CD4-positive, CD25-positive, alpha-beta regulatory T cell (primary cell): ENCODE measurements at regions not wholly inside any gene's neighbourhood (a gene's known extent, or its start where the extent isn't known, plus 50 kb on each side); places are given as distances from the start of the nearest gene placed in this dataset.
"Not testable (repeated sequence)": the region's sequence is repeated elsewhere in the genome, so short reads cannot be mapped to it uniquely, and the experiment has no call there.

Source experiments
- ATAC-seq, 2 donors: fragments of 150-1000 bp; cut with Tn5 transposase; one replicate each; pipeline ENCODE4 v1.10.0; 2021; ENCODE audit warnings: low read depth in 2 of 2, moderate number of reproducible peaks in 2 of 2, moderate library complexity in 1 of 2
- DNase-seq, 3 donors: peaks; one replicate each; pipeline versions ENCODE4 v3.0.0 to v3.0.0-alpha.2; 2012 to 2022; ENCODE audit warnings: mixed read lengths in 1 of 3
- H3K27ac ChIP-seq: one replicate; pipeline ENCODE4 v1.7.0; 2013; ENCODE audit warnings: mild to moderate bottlenecking, low read length; ENCODE audit not compliant: insufficient read depth, poor library complexity, severe bottlenecking
- H3K27me3 ChIP-seq: one replicate; pipeline ENCODE4 v1.7.0; 2013; ENCODE audit warnings: low read length; ENCODE audit not compliant: control insufficient read depth, insufficient read depth
- H3K36me3 ChIP-seq: one replicate; pipeline ENCODE4 v1.7.0; 2013; ENCODE audit warnings: mild to moderate bottlenecking, low read length, moderate library complexity; ENCODE audit not compliant: control insufficient read depth, insufficient read depth
- H3K4me1 ChIP-seq: 2 replicates; pipeline ENCODE4 v1.7.0; 2013; ENCODE audit warnings: mild to moderate bottlenecking, low read length; ENCODE audit not compliant: insufficient read depth, control insufficient read depth, poor library complexity, severe bottlenecking
- H3K4me3 ChIP-seq: one replicate; pipeline ENCODE4 v1.7.0; 2013; ENCODE audit warnings: low read depth, mild to moderate bottlenecking, low read length, moderate library complexity
- H3K9me3 ChIP-seq, 2 experiments: 1 replicate in 1 of 2; 2 replicates in 1 of 2; pipeline ENCODE4 v1.7.0; 2013; ENCODE audit warnings: low read length in 2 of 2, mild to moderate bottlenecking in 1 of 2, moderate library complexity in 1 of 2; ENCODE audit not compliant: control insufficient read depth in 2 of 2
- H3K27ac Mint-ChIP-seq, 3 donors: one replicate each; pipeline ENCODE4 v1.8.0; 2020 to 2022; ENCODE audit warnings: mild to moderate bottlenecking in 3 of 3, mixed read lengths in 3 of 3, moderate library complexity in 2 of 3
- H3K27me3 Mint-ChIP-seq: one replicate; pipeline ENCODE4 v1.8.0; 2022; ENCODE audit warnings: mild to moderate bottlenecking, mixed read lengths
- H3K36me3 Mint-ChIP-seq: one replicate; pipeline ENCODE4 v1.8.0; 2020; ENCODE audit warnings: mixed read lengths
- H3K4me1 Mint-ChIP-seq, 4 donors: one replicate each; pipeline ENCODE4 v1.8.0; 2020 to 2022; ENCODE audit warnings: mixed read lengths in 4 of 4, mild to moderate bottlenecking in 1 of 4
- H3K4me3 Mint-ChIP-seq, 4 donors: one replicate each; pipeline ENCODE4 v1.8.0; 2020 to 2022; ENCODE audit warnings: mild to moderate bottlenecking in 4 of 4, mixed read lengths in 4 of 4, moderate library complexity in 3 of 4
- H3K9me3 Mint-ChIP-seq, 7 donors: one replicate each; pipeline ENCODE4 v1.8.0; 2020 to 2022; ENCODE audit warnings: mixed read lengths in 7 of 7, mild to moderate bottlenecking in 3 of 7, moderate library complexity in 2 of 7

DNA sequence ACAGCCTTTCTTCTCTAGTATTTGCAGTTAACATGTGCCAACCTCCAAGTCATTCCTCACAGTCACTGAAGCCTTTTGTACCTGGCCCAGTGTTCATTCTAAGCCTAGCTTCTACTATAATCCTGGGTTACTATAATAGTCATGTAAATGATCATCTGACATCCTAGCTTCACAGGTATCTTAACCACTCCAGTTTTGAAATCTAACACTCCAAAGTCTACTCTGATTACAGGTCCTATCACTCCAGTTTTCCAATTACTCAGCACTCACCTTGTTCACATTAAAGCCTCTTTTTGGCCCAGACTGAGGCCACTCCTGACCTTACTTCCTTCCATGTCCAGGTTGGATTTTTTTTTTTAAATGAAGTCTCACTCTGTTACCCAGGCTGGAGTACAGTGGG lies 87.6 kb upstream of the ZCCHC13 start:
- no peak for DNase-seq
- Histone ChIP-seq H3K27me3 (no peaks in the 10 kb centered on the region), H3K27ac (no peak overlapping the region), H3K4me1 (no peaks in the 10 kb centered on the region), H3K36me3 (peaks cover 34% of the 10 kb centered on the region), H3K9me3 (no peaks in the 10 kb centered on the region), H3K4me3 (no peak overlapping the region)
- ATAC-seq, result no peak
- Mint-ChIP-seq H3K27ac (peak overlapping the region in 1 of 3 donors; percentile 60), H3K4me3 (no peak overlapping the region), H3K4me1 (peaks cover 2 to 9% (median 5%) of the 10 kb centered on the region in 4 donors), H3K36me3 (peaks cover 21% of the 10 kb centered on the region), H3K9me3 (no peaks in the 10 kb centered on the region), H3K27me3 (no peaks in the 10 kb centered on the region)

DNA sequence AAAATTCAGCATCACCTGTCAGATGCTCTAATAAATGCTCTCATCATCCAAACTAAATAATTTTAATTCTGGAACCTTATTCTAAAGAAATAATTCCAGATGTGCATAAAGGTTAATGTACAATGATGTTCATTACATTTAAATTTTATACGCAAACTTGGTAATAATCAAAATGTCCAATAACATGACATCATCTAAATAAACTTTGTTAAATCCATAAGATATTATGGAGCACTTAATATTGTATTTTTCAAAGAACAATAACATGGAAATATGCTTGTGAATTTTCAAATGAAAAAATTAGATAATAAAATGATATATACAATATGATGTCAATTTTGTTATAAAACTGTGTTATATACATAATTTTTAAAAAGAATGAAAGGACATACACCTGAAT lies 92.1 kb upstream of the ZCCHC13 start:
- H3K36me3 Mint-ChIP-seq, result peaks cover 11% of the 10 kb centered on the region
- ATAC-seq (no peak), DNase-seq (no peak)
- H3K27me3 ChIP-seq, result no peaks in the 10 kb centered on the region
- peaks cover 21% of the 10 kb centered on the region for H3K36me3 ChIP-seq
- H3K9me3 Mint-ChIP-seq, result no peaks in the 10 kb centered on the region
- H3K27ac Mint-ChIP-seq, result no peak overlapping the region
- H3K27ac ChIP-seq, result no peak overlapping the region
- no peak overlapping the region for H3K4me3 ChIP-seq
- no peak overlapping the region for H3K4me3 Mint-ChIP-seq
- no peaks in the 10 kb centered on the region for H3K9me3 ChIP-seq
- H3K4me1 Mint-ChIP-seq, result peaks cover 0 to 5% (median 0%) of the 10 kb centered on the region in 4 donors
- no peaks in the 10 kb centered on the region for H3K27me3 Mint-ChIP-seq
- H3K4me1 ChIP-seq, result no peaks in the 10 kb centered on the region

DNA sequence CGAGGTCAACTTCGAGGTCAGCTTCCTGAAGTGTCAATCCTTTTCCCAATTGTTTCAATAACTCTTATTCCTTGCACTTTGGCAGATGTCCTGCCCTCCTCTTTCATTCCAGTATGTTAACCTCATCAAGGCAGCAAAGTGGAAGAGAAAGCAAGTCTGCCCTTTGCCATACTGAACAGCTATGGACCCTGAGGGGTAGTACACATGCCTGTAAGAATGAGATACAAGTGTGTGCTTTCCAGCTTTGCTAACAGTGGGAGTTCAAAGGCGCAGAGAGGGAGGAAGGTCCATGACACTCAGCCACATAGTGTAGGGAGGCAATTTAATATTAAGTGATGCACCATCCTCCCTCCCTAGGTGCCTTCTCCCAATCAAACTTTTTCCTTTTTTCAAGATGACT lies 96.4 kb upstream of the ZCCHC13 start:
- Histone ChIP-seq H3K4me3 (no peak overlapping the region), H3K4me1 (no peaks in the 10 kb centered on the region), H3K27me3 (no peaks in the 10 kb centered on the region), H3K27ac (no peak overlapping the region), H3K36me3 (peaks cover 2% of the 10 kb centered on the region), H3K9me3 (no peaks in the 10 kb centered on the region)
- DNase-seq, result no peak
- H3K27ac Mint-ChIP-seq, result no peak overlapping the region
- peaks cover 11% of the 10 kb centered on the region for H3K36me3 Mint-ChIP-seq
- no peaks in the 10 kb centered on the region for H3K27me3 Mint-ChIP-seq
- H3K4me1 Mint-ChIP-seq, result peaks cover 0 to 3% (median 0%) of the 10 kb centered on the region in 4 donors
- ATAC-seq, result no peak
- no peaks in the 10 kb centered on the region for H3K9me3 Mint-ChIP-seq
- H3K4me3 Mint-ChIP-seq, result no peak overlapping the region

DNA sequence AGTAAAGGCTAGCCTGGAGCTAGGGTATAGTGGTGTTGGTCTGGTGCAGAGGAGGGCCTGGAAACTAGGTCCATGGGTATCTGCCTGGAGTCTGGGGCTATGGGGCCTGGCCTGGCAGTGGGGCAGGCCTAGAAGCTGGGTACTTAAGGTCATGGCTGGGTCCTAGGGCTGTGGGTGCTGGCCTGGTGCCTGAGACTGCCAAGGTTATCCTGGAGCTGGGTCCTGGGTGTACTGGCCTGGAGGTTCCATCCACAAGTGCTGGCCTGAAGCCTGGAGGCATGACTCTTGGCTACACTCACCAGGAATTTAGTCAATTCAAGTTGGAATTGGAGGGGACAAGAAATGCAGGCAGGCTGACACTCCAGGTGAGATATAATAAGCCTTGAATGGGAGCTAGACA lies 108.4 kb upstream of the ZCCHC13 start:
- H3K4me1 ChIP-seq, result no peaks in the 10 kb centered on the region
- H3K36me3 Mint-ChIP-seq, result no peaks in the 10 kb centered on the region
- no peaks in the 10 kb centered on the region for H3K4me1 Mint-ChIP-seq
- no peaks in the 10 kb centered on the region for H3K27me3 Mint-ChIP-seq
- peaks cover 0 to 10% (median 3%) of the 10 kb centered on the region in 7 donors for H3K9me3 Mint-ChIP-seq
- H3K9me3 ChIP-seq, result peaks cover 0 to 8% of the 10 kb centered on the region in 2 experiments
- no peak overlapping the region for H3K27ac ChIP-seq
- H3K4me3 ChIP-seq, result no peak overlapping the region
- ATAC-seq, result no peak
- H3K27me3 ChIP-seq, result no peaks in the 10 kb centered on the region
- H3K36me3 ChIP-seq, result no peaks in the 10 kb centered on the region
- no peak overlapping the region for H3K27ac Mint-ChIP-seq
- no peak for DNase-seq
- no peak overlapping the region for H3K4me3 Mint-ChIP-seq

DNA sequence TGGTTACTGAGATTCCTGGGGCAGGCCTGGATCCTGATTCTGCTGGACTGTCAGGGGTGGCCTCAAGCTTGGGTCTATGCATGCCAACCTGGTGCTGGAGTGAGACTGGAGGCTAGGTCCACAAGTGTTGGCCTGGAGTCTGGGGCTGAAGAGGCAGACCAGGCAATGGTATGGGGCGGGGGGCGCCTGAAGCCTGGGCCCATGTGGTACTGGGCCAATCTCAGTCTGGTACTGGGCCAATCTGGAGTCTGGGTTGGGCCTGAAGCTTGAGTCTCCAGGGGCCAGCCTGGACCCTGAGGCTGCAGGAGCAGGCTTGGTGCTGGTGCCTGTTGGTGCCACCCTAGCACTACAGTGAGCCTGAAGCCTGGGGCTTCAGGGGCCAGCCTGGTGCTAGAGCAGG lies 108.9 kb upstream of the ZCCHC13 start:
- no peaks in the 10 kb centered on the region for H3K27me3 Mint-ChIP-seq
- no peaks in the 10 kb centered on the region for H3K4me1 ChIP-seq
- no peak overlapping the region for H3K4me3 Mint-ChIP-seq
- DNase-seq, result no peak
- no peak for ATAC-seq
- H3K4me3 ChIP-seq, result no peak overlapping the region
- no peaks in the 10 kb centered on the region for H3K36me3 ChIP-seq
- peaks cover 0 to 10% (median 3%) of the 10 kb centered on the region in 7 donors for H3K9me3 Mint-ChIP-seq
- no peak overlapping the region for H3K27ac ChIP-seq
- H3K36me3 Mint-ChIP-seq, result no peaks in the 10 kb centered on the region
- H3K4me1 Mint-ChIP-seq, result no peaks in the 10 kb centered on the region
- H3K9me3 ChIP-seq, result peaks cover 0 to 8% of the 10 kb centered on the region in 2 experiments
- no peaks in the 10 kb centered on the region for H3K27me3 ChIP-seq
- H3K27ac Mint-ChIP-seq, result no peak overlapping the region

DNA sequence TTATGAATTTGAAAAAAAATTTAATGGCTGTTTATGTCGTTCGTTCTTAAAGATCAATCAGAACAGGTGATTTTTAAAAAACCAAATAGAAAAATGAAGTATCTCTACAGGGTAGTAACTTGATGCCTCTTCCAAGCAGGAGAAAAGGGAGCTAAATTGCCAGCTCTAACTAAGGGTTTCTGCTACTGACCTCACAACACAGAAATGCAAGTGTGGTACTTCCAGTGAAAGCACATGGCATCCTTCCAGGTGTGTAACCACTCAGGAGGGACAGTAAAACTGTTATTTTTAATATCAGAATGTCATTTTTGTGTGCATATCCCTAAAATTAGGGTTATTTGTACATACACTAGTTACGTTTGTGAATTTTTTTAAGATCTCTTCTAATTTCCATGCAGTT lies 116.8 kb upstream of the ZCCHC13 start:
- Histone ChIP-seq H3K36me3 (no peaks in the 10 kb centered on the region), H3K4me1 (no peaks in the 10 kb centered on the region), H3K4me3 (no peak overlapping the region), H3K27ac (no peak overlapping the region), H3K9me3 (peaks cover 0 to 2% of the 10 kb centered on the region in 2 experiments), H3K27me3 (no peaks in the 10 kb centered on the region)
- Mint-ChIP-seq H3K9me3 (peaks cover 0 to 4% (median 0%) of the 10 kb centered on the region in 7 donors), H3K4me1 (no peaks in the 10 kb centered on the region), H3K27me3 (no peaks in the 10 kb centered on the region), H3K36me3 (no peaks in the 10 kb centered on the region), H3K4me3 (no peak overlapping the region), H3K27ac (no peak overlapping the region)
- ATAC-seq (no peak), DNase-seq (no peak)

DNA sequence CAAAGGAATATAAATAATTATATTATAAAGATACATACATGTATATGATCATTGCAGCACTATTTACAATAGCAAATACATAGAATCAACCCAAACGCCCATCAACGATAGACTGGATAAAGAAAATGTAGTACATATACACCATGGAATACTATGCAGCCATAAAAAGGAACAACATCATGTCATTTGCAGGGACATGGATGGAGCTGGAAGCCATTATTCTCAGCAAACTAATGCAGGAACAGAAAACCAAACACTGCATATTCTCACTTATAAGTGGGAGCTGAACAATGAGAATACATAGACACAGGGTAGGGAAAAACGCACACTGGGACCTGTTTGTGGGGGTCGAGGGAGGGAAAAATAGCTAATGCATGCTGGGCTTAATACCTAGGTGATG lies 120.9 kb upstream of the ZCCHC13 start:
- H3K36me3 ChIP-seq, H3K27ac ChIP-seq, H3K4me3 Mint-ChIP-seq, H3K27ac Mint-ChIP-seq, H3K27me3 ChIP-seq, H3K4me1 Mint-ChIP-seq, H3K27me3 Mint-ChIP-seq, H3K4me3 ChIP-seq, ATAC-seq, H3K9me3 ChIP-seq, H3K4me1 ChIP-seq, H3K36me3 Mint-ChIP-seq, DNase-seq, H3K9me3 Mint-ChIP-seq: not testable (repeated sequence)

DNA sequence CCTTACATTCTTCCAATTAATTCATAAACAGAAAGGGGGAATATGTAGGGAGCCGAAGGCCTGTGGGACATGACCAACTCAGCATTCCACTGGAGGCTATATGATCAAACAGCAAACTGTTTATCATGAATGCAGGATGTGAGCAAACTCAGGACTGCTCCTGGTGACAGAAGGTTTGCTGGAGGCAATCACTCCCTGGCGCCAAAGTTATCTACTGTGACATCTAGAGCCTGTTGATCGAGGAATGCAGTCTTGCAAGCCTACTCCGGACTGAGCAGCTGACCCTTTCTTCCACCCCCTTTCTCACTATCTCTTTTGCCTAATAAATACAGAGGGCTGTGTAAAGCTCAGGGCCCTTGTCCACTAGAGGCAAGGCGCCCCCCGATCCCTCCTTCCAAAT lies 122.0 kb upstream of the ZCCHC13 start:
- ATAC-seq, H3K4me3 Mint-ChIP-seq, H3K4me1 Mint-ChIP-seq: not testable (repeated sequence)

More for the DNA sequence above, 122.0 kb upstream of the ZCCHC13 start:
- not testable (repeated sequence) for H3K4me3 ChIP-seq, H3K27me3 Mint-ChIP-seq, H3K27ac ChIP-seq, H3K9me3 ChIP-seq, H3K27me3 ChIP-seq, H3K9me3 Mint-ChIP-seq, DNase-seq, H3K4me1 ChIP-seq, H3K27ac Mint-ChIP-seq, H3K36me3 Mint-ChIP-seq, H3K36me3 ChIP-seq
